ENCODE measurements at regions not wholly inside any gene's neighbourhood (a gene's known extent, or its start where the extent isn't known, plus 50 kb on each side); places are given as distances from the start of the nearest gene placed in this dataset.

GRCh38 chr6:91127752-91128151 lies 540.9 kb upstream of the MAP3K7 start:
- ATAC-seq = no peak
- no peak for DNase-seq

GRCh38 chr6:91126876-91127275 lies 540.0 kb upstream of the MAP3K7 start:
- no peak for DNase-seq

DNA sequence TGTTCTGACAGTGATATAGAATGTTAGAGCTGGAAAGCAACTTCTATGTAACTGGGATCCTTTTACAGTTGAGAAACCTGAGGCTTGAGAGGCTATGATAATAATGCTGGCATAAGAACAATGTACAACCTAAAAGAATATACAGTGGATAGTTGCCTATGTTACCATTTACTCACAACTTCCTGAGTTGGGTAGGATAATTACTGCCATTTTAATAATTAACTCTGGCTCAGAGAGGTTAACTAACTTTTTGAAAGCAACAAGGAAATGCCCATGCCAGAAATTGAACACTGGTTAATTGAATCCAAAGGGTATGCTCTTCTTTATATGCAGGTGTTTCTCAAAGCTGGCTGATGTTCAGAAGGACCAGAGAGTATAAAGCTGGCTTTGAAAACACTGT lies 530.7 kb upstream of the MAP3K7 start:
- DNase-seq (no peak), ATAC-seq (no peak)

More at GRCh38 chr6:91126876-91127275, 540.0 kb upstream of the MAP3K7 start:
- no peak for ATAC-seq

- no peak for ATAC-seq
Observed at GRCh38 chr6:91114123-91114708, 527.3 kb upstream of the MAP3K7 start.

GRCh38 chr6:91106083-91106482 lies 519.2 kb upstream of the MAP3K7 start:
- no peak for DNase-seq

More at GRCh38 chr6:91114123-91114708, 527.3 kb upstream of the MAP3K7 start:
- no peak for DNase-seq

GRCh38 chr6:91105532-91105931 lies 518.7 kb upstream of the MAP3K7 start:
- no peak for ATAC-seq
- DNase-seq = no peak

More at GRCh38 chr6:91106083-91106482, 519.2 kb upstream of the MAP3K7 start:
- ATAC-seq = no peak

DNA sequence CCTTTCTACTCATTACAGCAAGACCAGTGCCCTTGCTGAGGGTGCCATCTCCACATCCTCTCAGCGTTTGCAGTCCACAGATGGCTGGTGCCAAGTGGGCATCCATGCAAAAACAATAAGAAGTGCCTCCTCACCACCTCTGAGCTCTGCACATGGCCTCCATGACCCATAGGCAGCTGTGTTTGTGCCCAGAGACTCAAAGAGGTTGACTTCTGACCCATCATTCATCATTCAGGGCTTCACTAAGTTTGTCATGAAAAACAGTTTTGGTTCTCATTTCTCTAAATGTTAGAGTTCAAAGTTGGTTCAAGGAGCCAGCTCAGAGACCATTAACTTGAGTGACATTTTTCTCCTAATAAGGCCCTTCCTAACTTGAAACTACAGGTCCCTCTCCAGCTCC lies 512.6 kb upstream of the MAP3K7 start:
- DNase-seq (no peak), ATAC-seq (no peak)

GRCh38 chr6:91098006-91098405 lies 511.1 kb upstream of the MAP3K7 start:
- ATAC-seq (no peak), DNase-seq (no peak)

GRCh38 chr6:91097364-91097763 lies 510.5 kb upstream of the MAP3K7 start:
- DNase-seq (no peak), ATAC-seq (no peak)

GRCh38 chr6:91094806-91095475 lies 508.1 kb upstream of the MAP3K7 start:
- ATAC-seq = no peak
- no peak for DNase-seq

GRCh38 chr6:91094341-91094740 lies 507.5 kb upstream of the MAP3K7 start:
- ATAC-seq = no peak

DNA sequence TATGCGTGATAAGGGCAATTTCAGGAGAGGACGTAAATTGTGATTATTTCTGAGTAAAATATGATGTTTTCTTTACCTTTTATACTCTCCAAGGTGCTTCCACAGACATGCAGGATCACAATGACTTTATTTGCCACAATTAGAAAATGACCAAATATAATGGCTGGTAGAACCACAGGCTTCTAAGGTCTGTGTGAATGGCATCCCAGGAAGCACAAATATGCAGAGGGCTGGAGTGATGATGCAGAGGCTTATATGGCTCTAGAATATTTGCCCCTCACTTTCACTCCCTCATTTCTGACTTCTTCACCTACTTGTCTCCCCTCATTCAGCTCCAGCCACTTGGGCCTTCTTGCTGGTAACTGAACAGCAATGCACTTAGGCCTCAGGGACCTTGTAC lies 502.1 kb upstream of the MAP3K7 start:
- no peak for DNase-seq

More at GRCh38 chr6:91094341-91094740, 507.5 kb upstream of the MAP3K7 start:
- no peak for DNase-seq

GRCh38 chr6:91088515-91088914 lies 501.6 kb upstream of the MAP3K7 start:
- DNase-seq (no peak), ATAC-seq (no peak)

More for the DNA sequence above, 502.1 kb upstream of the MAP3K7 start:
- no peak for ATAC-seq

GRCh38 chr6:91087908-91088307 lies 501.0 kb upstream of the MAP3K7 start:
- DNase-seq = no peak

GRCh38 chr6:91083211-91083610 lies 496.3 kb upstream of the MAP3K7 start:
- DNase-seq (no peak), ATAC-seq (no peak)

More at GRCh38 chr6:91087908-91088307, 501.0 kb upstream of the MAP3K7 start:
- ATAC-seq = no peak

GRCh38 chr6:91082311-91082832 lies 495.5 kb upstream of the MAP3K7 start:
- ATAC-seq = no peak
- DNase-seq = no peak

DNA sequence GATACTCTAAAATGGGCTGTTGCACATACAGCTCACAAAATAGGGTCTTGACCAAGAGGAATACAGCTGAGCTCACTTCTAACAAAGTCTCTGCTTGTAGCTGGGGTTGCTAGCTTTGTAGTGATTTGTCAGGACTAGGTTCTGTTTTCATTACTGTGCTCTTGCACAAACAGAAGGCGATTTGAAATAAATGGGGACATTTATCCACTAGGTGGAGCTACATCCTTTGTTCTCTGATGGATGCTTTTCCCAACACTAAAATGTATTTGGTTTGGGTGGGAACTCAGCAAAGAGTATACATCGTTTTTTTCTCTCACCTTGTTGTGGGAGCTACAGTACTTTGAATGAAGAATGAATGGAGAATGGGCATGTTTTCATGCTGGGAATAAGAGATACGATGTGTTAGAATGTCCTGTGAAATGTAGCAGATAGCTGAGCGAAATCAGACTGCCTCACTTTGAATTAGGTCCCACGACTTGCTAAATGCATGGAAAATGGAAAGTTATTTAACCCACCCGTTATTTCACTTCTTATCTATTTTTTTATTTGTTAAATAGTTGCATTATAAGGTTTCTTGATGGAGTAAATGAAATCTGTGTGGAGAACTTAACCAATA lies 494.7 kb upstream of the MAP3K7 start:
- no peak for DNase-seq
- no peak for ATAC-seq

GRCh38 chr6:91080871-91081270 lies 494.0 kb upstream of the MAP3K7 start:
- no peak for ATAC-seq

GRCh38 chr6:91079969-91080368 lies 493.1 kb upstream of the MAP3K7 start:
- DNase-seq (no peak), ATAC-seq (no peak)

More at GRCh38 chr6:91080871-91081270, 494.0 kb upstream of the MAP3K7 start:
- no peak for DNase-seq

GRCh38 chr6:91075244-91075976 lies 488.5 kb upstream of the MAP3K7 start:
- no peak for DNase-seq
- ATAC-seq = no peak

GRCh38 chr6:91063362-91063761 lies 476.5 kb upstream of the MAP3K7 start:
- ATAC-seq (no peak), DNase-seq (no peak)

DNA sequence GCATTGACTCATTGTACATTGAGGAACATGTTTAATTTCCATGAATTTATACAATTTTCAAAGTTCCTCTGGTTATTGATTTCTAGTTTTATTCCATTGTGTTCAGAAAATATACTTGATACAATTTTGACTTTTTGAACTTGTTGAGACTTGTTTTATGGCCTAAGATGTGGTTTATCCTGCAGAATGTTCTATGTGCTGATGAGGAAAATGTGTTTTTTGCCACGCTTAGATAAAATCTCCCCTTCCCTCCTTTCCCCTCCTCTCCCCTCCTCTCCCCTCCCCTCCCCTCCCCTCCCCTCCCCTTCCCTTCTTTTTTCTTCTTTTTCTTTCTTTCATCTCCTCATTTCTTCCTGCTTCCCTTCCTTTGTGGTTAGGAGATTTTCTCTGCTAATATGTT lies 470.8 kb upstream of the MAP3K7 start:
- DNase-seq = no peak
- no peak for ATAC-seq

All from stimulated activated naive CD8-positive, alpha-beta T cell treated with anti-CD3 and anti-CD28 coated beads, Interleukin-15, Interleukin-2, amounts not matched to agents 100 U/mL and 50 U/mL, for 24 hours (primary cell).